Fibroblast of the aortic adventitia (primary cell): ENCODE measurements at regions not wholly inside any gene's neighbourhood (a gene's known extent, or its start where the extent isn't known, plus 50 kb on each side); places are given as distances from the start of the nearest gene placed in this dataset.
A peak's percentile ranks its signal among the peaks of the same experiment; 100 is the strongest.

ENCODE experiments used
- DNase-seq: peaks from one replicate; pipeline ENCODE4 v3.0.0-alpha.2; 2010; ENCODE audit warnings: low read depth
- H3K4me3 ChIP-seq: 2 replicates; pipeline ENCODE4 v1.5.1; 2011; ENCODE audit warnings: low read depth, mild to moderate bottlenecking, control low read depth, low read length, moderate library complexity
- TF ChIP-seq, protein P1 (sequence below): IDR thresholded peaks from 2 replicates; pipeline ENCODE4 v1.5.1; 2011; ENCODE audit warnings: mild to moderate bottlenecking, low read length, control low read depth, inconsistent platforms; ENCODE audit not compliant: insufficient read depth

- H3K4me3 ChIP-seq, result no peak overlapping the region
- TF ChIP-seq, protein P1, sequence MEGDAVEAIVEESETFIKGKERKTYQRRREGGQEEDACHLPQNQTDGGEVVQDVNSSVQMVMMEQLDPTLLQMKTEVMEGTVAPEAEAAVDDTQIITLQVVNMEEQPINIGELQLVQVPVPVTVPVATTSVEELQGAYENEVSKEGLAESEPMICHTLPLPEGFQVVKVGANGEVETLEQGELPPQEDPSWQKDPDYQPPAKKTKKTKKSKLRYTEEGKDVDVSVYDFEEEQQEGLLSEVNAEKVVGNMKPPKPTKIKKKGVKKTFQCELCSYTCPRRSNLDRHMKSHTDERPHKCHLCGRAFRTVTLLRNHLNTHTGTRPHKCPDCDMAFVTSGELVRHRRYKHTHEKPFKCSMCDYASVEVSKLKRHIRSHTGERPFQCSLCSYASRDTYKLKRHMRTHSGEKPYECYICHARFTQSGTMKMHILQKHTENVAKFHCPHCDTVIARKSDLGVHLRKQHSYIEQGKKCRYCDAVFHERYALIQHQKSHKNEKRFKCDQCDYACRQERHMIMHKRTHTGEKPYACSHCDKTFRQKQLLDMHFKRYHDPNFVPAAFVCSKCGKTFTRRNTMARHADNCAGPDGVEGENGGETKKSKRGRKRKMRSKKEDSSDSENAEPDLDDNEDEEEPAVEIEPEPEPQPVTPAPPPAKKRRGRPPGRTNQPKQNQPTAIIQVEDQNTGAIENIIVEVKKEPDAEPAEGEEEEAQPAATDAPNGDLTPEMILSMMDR, result no peak
- peak; percentile 10 for DNase-seq
Measured at GRCh38 chr18:39772155-39772919, 2182.7 kb upstream of the PIK3C3 start.

GRCh38 chr18:39770399-39770798, 2184.6 kb upstream of the PIK3C3 start:
- H3K4me3 ChIP-seq, result no peak overlapping the region
- TF ChIP-seq, protein P1, result no peak
- no peak for DNase-seq

- H3K4me3 ChIP-seq, result no peak overlapping the region
- DNase-seq, result no peak
- TF ChIP-seq, protein P1, result no peak
Measured at GRCh38 chr18:39764873-39765272, 2190.2 kb upstream of the PIK3C3 start.

DNA sequence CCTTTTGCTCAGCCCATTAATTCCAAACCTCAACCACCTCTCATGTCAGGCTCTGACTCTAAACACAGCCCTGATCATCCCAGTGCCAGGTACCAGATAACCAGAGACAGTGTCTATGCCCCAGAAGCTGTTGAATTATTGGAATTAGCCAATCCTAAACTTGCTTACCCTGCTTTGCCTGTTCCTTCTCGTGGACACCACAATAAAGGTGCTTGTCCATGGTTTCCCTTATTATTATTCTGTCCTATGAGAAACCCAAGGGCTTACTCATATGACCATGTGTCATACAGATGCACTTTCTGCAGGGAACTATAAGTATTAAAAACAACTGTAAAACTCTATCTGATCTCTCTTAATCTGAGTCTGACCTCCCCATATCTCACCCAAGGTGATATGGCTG, 2193.8 kb upstream of the PIK3C3 start:
- H3K4me3 ChIP-seq, result no peak overlapping the region
- TF ChIP-seq, protein P1, result no peak
- no peak for DNase-seq

DNA sequence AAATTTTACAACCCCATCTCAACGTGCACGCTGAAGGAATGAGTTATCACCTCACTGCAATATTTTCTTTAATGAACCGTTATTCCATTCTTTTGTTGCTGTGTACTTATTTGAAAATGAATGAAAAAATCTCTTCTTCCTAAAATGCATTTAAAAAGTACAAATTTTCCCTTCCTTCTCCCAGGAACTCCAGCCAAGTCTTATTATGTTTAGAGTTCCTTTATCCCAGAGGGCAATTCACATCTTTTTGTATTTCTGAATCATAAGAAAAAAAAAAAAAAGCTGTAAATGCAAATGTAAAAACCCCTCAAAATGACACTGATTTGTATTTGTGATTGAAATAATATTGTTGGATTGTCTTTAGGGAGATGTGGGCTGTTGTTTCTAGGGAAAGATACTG, 2194.3 kb upstream of the CELF4 start:
- no peak for DNase-seq
- TF ChIP-seq, protein P1, result no peak

DNA sequence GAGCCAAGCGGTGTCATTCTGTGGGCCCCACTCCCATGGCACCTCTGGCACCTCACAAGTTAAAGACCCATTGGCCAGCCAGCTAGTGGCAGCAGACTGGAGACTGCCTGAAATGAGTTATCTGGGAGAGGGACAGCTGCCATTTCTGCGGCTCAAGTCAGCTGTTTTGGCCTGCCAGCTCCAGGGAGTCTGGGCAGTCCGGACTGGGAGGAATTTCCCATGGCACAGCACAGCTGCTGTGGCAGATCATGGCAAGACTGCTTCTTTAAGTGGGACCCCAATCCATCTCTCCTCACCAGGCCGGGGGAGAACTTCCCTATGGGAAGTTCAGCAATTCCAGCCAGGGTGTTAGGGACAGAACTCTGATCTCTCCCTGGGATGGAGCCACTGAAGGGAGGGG, 2187.6 kb upstream of the CELF4 start:
- DNase-seq, result no peak
- H3K4me3 ChIP-seq, result no peak overlapping the region
- TF ChIP-seq, protein P1, result no peak

More for the DNA sequence above, 2194.3 kb upstream of the CELF4 start:
- no peak overlapping the region for H3K4me3 ChIP-seq

- H3K4me3 ChIP-seq, result no peak overlapping the region
- TF ChIP-seq, protein P1, result no peak
- DNase-seq, result no peak
Measured at GRCh38 chr18:39752351-39752750, 2186.8 kb upstream of the CELF4 start.
